ENCODE measurements at regions not wholly inside any gene's neighbourhood (a gene's known extent, or its start where the extent isn't known, plus 50 kb on each side); places are given as distances from the start of the nearest gene placed in this dataset.

DNA sequence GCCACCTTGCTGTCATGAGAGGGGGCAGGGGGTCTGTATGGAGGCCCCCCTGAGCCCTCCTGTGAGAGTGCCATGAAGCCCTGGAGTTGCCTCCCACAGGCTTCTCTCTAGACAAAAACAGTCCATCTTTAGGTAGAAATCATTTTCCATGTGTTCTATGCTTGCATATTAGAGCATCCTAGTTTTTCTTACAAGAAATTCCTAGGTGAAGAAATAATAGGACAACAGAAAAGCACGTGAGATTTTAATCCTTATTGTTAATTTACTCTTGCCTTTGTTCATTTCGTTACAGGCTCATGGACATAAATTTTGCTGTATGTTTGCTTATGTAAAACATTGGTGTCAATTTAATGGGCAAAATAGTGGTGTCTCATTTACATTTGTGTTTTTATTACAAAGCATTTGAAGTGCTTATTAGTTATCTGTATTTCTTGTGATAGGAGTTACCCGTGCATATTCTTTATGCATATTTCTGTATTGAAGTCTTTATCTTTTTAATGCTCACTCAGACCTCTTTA lies 336.9 kb upstream of the RAB6C start:
- TF ChIP-seq POLR2A (IDR thresholded peaks at IDR 0.05), result no peak
- TF ChIP-seq, protein P1, sequence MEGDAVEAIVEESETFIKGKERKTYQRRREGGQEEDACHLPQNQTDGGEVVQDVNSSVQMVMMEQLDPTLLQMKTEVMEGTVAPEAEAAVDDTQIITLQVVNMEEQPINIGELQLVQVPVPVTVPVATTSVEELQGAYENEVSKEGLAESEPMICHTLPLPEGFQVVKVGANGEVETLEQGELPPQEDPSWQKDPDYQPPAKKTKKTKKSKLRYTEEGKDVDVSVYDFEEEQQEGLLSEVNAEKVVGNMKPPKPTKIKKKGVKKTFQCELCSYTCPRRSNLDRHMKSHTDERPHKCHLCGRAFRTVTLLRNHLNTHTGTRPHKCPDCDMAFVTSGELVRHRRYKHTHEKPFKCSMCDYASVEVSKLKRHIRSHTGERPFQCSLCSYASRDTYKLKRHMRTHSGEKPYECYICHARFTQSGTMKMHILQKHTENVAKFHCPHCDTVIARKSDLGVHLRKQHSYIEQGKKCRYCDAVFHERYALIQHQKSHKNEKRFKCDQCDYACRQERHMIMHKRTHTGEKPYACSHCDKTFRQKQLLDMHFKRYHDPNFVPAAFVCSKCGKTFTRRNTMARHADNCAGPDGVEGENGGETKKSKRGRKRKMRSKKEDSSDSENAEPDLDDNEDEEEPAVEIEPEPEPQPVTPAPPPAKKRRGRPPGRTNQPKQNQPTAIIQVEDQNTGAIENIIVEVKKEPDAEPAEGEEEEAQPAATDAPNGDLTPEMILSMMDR (IDR thresholded peaks at IDR 0.05 in 4 of 5, conservative IDR thresholded peaks at IDR 0.05 in 1 of 5), result no peak
